ENCODE measurements at regions not wholly inside any gene's neighbourhood (a gene's known extent, or its start where the extent isn't known, plus 50 kb on each side); places are given as distances from the start of the nearest gene placed in this dataset.

GRCh38 chr2:65529419-65529818 is 97.0 kb upstream of the SPRED2 start:
- TF ChIP-seq JUN (CRISPR knock-in tag; IDR thresholded peaks at IDR 0.05), result no peak
- no peak for TF ChIP-seq NFYB (CRISPR knock-in tag; conservative IDR thresholded peaks at IDR 0.05; ENCODE audit: low read depth)

Measured in WTC11 (cell line).